Endothelial cell (in vitro differentiated cells): ENCODE measurements at regions not wholly inside any gene's neighbourhood (a gene's known extent, or its start where the extent isn't known, plus 50 kb on each side); places are given as distances from the start of the nearest gene placed in this dataset.
A peak's percentile ranks its signal among the peaks of the same experiment; 100 is the strongest.

Experiments
- DNase-seq: peaks from one replicate; pipeline ENCODE4 v3.0.0; 2021; ENCODE audit warnings: low spot score
- H3K27ac Mint-ChIP-seq: one replicate; pipeline ENCODE4 v1.8.0; 2021; ENCODE audit warnings: mixed read lengths, inconsistent platforms; ENCODE audit not compliant: unreplicated experiment
- H3K27me3 Mint-ChIP-seq: one replicate; pipeline ENCODE4 v1.8.0; 2021; ENCODE audit warnings: mild to moderate bottlenecking, moderate library complexity, mixed read lengths, inconsistent platforms; ENCODE audit not compliant: unreplicated experiment
- H3K36me3 Mint-ChIP-seq: one replicate; pipeline ENCODE4 v1.8.0; 2021; ENCODE audit warnings: mild to moderate bottlenecking, low read depth, mixed read lengths, inconsistent platforms; ENCODE audit not compliant: unreplicated experiment
- H3K4me1 Mint-ChIP-seq: one replicate; pipeline ENCODE4 v1.8.0; 2021; ENCODE audit warnings: mild to moderate bottlenecking, mixed read lengths, inconsistent platforms; ENCODE audit not compliant: unreplicated experiment
- H3K4me3 Mint-ChIP-seq: one replicate; pipeline ENCODE4 v1.8.0; 2021; ENCODE audit warnings: mild to moderate bottlenecking, mixed read lengths, inconsistent platforms; ENCODE audit not compliant: unreplicated experiment
- H3K9me3 Mint-ChIP-seq: one replicate; pipeline ENCODE4 v1.8.0; 2021; ENCODE audit warnings: mixed read lengths, inconsistent platforms; ENCODE audit not compliant: unreplicated experiment
- CTCF ChIP-seq: fragments of 200-600 bp; sonication (generic); IDR thresholded peaks from one replicate; pipeline ENCODE4 v1.5.0; 2021; ENCODE audit warnings: antibody characterized with exemption; ENCODE audit not compliant: unreplicated experiment

GRCh38 chr13:108383667-108384066 lies 114.1 kb downstream of the TNFSF13B start:
- Mint-ChIP-seq H3K9me3 (no peaks in the 10 kb centered on the region), H3K4me3 (no peak overlapping the region), H3K36me3 (no peaks in the 10 kb centered on the region), H3K27ac (no peak overlapping the region), H3K4me1 (no peaks in the 10 kb centered on the region), H3K27me3 (no peaks in the 10 kb centered on the region)
- no peak for TF ChIP-seq CTCF
- DNase-seq, result no peak

- Mint-ChIP-seq H3K4me1 (no peaks in the 10 kb centered on the region), H3K27ac (no peak overlapping the region), H3K9me3 (no peaks in the 10 kb centered on the region), H3K4me3 (no peak overlapping the region), H3K27me3 (peaks cover 2% of the 10 kb centered on the region), H3K36me3 (no peaks in the 10 kb centered on the region)
- DNase-seq, result no peak
- TF ChIP-seq CTCF, result no peak
These were observed 117.6 kb downstream of the TNFSF13B start for GRCh38 chr13:108387156-108387555.

- no peaks in the 10 kb centered on the region for H3K4me1 Mint-ChIP-seq
These were observed 133.3 kb downstream of the TNFSF13B start for GRCh38 chr13:108402850-108403249.

GRCh38 chr13:108407495-108407894 lies 138.0 kb downstream of the TNFSF13B start:
- no peak for DNase-seq
- TF ChIP-seq CTCF, result no peak
- Mint-ChIP-seq H3K4me1 (peaks cover 3% of the 10 kb centered on the region), H3K4me3 (no peak overlapping the region), H3K36me3 (no peaks in the 10 kb centered on the region), H3K27me3 (no peaks in the 10 kb centered on the region), H3K9me3 (no peaks in the 10 kb centered on the region), H3K27ac (no peak overlapping the region)

More at GRCh38 chr13:108402850-108403249, 133.3 kb downstream of the TNFSF13B start:
- Mint-ChIP-seq H3K27ac (no peak overlapping the region), H3K36me3 (no peaks in the 10 kb centered on the region), H3K9me3 (no peaks in the 10 kb centered on the region), H3K4me3 (no peak overlapping the region), H3K27me3 (no peaks in the 10 kb centered on the region)
- DNase-seq, result no peak
- no peak for TF ChIP-seq CTCF

GRCh38 chr13:108408672-108409071 lies 139.2 kb downstream of the TNFSF13B start:
- no peak for TF ChIP-seq CTCF
- DNase-seq, result peak; percentile 13
- Mint-ChIP-seq H3K4me3 (no peak overlapping the region), H3K27me3 (no peaks in the 10 kb centered on the region), H3K4me1 (peaks cover 3% of the 10 kb centered on the region), H3K27ac (no peak overlapping the region), H3K36me3 (no peaks in the 10 kb centered on the region), H3K9me3 (no peaks in the 10 kb centered on the region)
